ENCODE measurements at regions not wholly inside any gene's neighbourhood (a gene's known extent, or its start where the extent isn't known, plus 50 kb on each side); places are given as distances from the start of the nearest gene placed in this dataset.
A peak's percentile ranks its signal among the peaks of the same experiment; 100 is the strongest.

DNA sequence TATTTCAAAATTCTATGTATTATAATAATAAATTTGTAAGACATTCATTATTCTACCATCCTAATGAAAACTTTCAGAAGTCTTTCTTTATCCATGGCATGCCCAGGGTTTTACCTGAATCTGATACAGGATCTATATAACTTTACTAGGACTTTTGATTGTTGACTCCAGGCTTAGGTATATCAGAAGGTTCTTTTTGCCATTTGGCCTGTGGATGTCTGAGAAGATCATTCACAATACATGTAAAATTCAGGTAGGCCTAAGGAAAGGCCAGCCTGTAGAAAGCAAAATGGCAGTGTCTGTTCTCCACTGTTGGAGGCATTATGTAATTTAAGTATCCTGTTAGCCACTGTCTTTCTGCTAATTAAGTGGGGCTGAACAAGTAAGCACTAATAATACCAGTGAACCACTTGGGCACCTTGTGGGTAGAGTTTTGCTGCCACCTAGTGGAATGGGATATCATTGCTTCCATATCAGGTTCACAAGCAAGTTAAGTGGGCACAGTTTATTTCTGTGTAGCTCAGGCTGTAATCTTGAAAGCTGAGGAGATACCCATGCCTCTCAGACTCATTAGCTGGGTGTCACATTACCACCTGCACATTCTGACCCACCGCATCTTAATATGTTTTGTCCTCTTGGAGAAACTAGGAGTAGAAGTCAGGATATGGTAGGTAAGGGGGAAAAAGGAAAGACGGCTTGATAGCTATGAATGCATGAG is 105.5 kb downstream of the SEPTIN7 start (continued):
- TF ChIP-seq, protein P1, sequence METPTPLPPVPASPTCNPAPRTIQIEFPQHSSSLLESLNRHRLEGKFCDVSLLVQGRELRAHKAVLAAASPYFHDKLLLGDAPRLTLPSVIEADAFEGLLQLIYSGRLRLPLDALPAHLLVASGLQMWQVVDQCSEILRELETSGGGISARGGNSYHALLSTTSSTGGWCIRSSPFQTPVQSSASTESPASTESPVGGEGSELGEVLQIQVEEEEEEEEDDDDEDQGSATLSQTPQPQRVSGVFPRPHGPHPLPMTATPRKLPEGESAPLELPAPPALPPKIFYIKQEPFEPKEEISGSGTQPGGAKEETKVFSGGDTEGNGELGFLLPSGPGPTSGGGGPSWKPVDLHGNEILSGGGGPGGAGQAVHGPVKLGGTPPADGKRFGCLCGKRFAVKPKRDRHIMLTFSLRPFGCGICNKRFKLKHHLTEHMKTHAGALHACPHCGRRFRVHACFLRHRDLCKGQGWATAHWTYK (CRISPR knock-in tag; IDR thresholded peaks at IDR 0.05): no peak
- TF ChIP-seq MYC (IDR thresholded peaks at IDR 0.05; ENCODE audit: low read depth, low read length) (no peak), MYC (CRISPR knock-in tag; IDR thresholded peaks at IDR 0.05; ENCODE audit: borderline replicate concordance, low read depth) (no peak), RAD21 (CRISPR knock-in tag; conservative IDR thresholded peaks at IDR 0.05 in 1 of 2, IDR thresholded peaks at IDR 0.05 in 1 of 2) (peak; percentile 87 to 88), PHTF2 (CRISPR knock-in tag; IDR thresholded peaks at IDR 0.05) (no peak), MAFK (IDR thresholded peaks at IDR 0.05; ENCODE audit: low read length) (peak; percentile 29; the same call in 1 of the 2 replicates), DEAF1 (CRISPR knock-in tag; IDR thresholded peaks at IDR 0.05) (peak; percentile 88), ZKSCAN3 (CRISPR knock-in tag; IDR thresholded peaks at IDR 0.05) (no peak), ARID2 (IDR thresholded peaks at IDR 0.05) (peak; percentile 67; the same call in 1 of the 2 replicates), MAZ (CRISPR knock-in tag; conservative IDR thresholded peaks at IDR 0.05 in 1 of 2, IDR thresholded peaks at IDR 0.05 in 1 of 2) (peak in 1 of 2 experiments; percentile 18; a peak in 1 of 4 replicates)
- TF ChIP-seq, protein P2, sequence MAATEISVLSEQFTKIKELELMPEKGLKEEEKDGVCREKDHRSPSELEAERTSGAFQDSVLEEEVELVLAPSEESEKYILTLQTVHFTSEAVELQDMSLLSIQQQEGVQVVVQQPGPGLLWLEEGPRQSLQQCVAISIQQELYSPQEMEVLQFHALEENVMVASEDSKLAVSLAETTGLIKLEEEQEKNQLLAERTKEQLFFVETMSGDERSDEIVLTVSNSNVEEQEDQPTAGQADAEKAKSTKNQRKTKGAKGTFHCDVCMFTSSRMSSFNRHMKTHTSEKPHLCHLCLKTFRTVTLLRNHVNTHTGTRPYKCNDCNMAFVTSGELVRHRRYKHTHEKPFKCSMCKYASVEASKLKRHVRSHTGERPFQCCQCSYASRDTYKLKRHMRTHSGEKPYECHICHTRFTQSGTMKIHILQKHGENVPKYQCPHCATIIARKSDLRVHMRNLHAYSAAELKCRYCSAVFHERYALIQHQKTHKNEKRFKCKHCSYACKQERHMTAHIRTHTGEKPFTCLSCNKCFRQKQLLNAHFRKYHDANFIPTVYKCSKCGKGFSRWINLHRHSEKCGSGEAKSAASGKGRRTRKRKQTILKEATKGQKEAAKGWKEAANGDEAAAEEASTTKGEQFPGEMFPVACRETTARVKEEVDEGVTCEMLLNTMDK (IDR thresholded peaks at IDR 0.05; ENCODE audit: borderline replicate concordance, insufficient read depth, low read depth, low read length, poor library complexity, severe bottlenecking): peak; percentile 14
- TF ChIP-seq, protein P3, sequence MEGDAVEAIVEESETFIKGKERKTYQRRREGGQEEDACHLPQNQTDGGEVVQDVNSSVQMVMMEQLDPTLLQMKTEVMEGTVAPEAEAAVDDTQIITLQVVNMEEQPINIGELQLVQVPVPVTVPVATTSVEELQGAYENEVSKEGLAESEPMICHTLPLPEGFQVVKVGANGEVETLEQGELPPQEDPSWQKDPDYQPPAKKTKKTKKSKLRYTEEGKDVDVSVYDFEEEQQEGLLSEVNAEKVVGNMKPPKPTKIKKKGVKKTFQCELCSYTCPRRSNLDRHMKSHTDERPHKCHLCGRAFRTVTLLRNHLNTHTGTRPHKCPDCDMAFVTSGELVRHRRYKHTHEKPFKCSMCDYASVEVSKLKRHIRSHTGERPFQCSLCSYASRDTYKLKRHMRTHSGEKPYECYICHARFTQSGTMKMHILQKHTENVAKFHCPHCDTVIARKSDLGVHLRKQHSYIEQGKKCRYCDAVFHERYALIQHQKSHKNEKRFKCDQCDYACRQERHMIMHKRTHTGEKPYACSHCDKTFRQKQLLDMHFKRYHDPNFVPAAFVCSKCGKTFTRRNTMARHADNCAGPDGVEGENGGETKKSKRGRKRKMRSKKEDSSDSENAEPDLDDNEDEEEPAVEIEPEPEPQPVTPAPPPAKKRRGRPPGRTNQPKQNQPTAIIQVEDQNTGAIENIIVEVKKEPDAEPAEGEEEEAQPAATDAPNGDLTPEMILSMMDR (IDR thresholded peaks at IDR 0.05 in 2 of 3, conservative IDR thresholded peaks at IDR 0.05 in 1 of 3; ENCODE audit: insufficient read depth in 2 of 3, low read depth in 1 of 3, low read length in 3 of 3): peak; percentile 71 to 89 (median 79)
